Right ventricle myocardium inferior (tissue), 1 donor: ENCODE measurements at regions not wholly inside any gene's neighbourhood (a gene's known extent, or its start where the extent isn't known, plus 50 kb on each side); places are given as distances from the start of the nearest gene placed in this dataset.
"Not testable (repeated sequence)": the region's sequence is repeated elsewhere in the genome, so short reads cannot be mapped to it uniquely, and the experiment has no call there.

Experiments used
- ATAC-seq: fragments of 200-7000 bp; cut with Tn5 transposase; one replicate; pipeline ENCODE4 v1.9.1; 2020; ENCODE audit warnings: mild to moderate bottlenecking, moderate library complexity
- DNase-seq: peaks from one replicate; pipeline ENCODE4 v3.0.0; 2021; ENCODE audit errors: missing footprints
- intact Hi-C: fragments of 100-400 bp; cut with DNase I; formaldehyde crosslinking; loops from one replicate; pipeline ENCODE4 v1.11.0; 2022
- donor health status: DM: no; HTN: yes; CAD: no; lungs with severe emphysema.

DNA sequence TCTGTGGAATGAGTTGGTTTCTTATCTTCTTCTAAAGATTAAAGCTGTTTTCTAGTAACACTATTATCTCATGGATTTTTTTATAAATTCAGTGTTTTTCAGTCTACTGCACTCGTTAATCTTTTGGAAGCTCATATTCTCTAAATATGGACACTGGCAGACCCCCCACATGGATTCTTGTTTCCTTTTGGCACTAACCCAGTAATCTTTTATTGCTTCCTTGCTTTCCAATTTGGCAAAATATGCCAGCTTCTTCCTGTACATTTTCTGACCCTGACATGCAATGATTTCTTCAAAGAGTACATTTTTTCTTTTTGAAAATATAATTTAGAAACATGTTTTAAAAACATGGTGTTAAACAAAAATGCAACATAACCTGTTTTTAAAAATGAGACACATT, 474.2 kb upstream of the FTMT start:
- no peak for DNase-seq
- intact Hi-C loops = no loop called here
- no peak for ATAC-seq

DNA sequence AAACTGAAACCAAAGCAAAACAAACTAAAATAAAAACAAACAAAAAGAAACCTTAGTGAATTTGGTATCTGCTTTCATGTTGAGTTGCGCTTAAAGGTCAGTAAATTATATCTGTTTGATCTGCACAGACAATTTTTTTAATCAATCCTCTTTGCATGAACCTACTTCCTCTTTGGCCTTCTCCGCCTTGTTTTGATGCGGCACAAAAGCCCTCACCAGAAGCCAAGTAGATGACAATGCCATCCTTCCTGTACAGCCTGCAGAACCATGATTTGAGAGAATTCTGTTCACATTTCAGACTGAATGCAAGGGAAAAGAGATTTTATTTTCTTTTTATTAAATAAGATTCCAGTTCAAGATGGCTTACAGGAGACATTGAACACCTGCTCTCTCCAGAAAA, 473.6 kb upstream of the FTMT start:
- intact Hi-C loops = no loop called here
- no peak for ATAC-seq
- DNase-seq = no peak

DNA sequence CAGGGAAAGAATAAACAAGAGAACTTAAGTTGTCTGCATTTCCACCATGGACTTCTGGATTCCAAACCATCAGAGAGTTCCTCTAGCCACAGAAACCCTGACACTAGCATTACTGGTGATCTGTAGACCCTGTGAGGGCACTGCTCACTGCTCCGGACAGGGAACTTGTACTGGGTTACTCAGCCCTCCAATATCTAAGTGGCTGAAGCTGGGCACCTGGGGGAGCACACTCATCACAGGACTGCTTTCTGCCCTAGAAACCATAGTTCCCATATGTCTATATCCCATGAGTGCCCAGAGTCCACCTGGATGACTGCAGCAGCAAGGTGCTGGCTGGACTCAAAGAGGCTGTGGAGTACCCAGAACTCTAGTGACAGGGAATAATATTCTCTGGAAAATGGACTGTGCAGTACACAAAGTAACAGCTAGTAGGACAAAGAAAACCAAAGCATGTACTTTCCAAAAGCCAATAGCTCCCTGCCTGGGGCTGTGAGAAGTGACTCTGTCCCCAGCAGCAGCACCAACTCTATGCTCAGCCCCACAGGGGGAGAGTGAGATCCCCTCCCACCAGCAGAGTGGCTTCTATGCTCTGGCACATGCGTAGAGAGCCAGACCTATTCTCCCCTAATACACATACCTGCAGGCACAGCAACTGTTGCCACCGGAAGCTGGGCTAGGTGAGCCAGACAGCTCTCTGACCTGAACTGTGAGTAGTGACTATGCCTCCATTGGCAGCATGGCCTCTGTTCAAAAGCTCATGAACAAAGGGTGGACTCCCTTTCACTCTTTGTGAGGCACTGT, 472.9 kb upstream of the FTMT start:
- DNase-seq = peak; percentile 37
- ATAC-seq = no peak
- intact Hi-C loops = no loop called here

DNA sequence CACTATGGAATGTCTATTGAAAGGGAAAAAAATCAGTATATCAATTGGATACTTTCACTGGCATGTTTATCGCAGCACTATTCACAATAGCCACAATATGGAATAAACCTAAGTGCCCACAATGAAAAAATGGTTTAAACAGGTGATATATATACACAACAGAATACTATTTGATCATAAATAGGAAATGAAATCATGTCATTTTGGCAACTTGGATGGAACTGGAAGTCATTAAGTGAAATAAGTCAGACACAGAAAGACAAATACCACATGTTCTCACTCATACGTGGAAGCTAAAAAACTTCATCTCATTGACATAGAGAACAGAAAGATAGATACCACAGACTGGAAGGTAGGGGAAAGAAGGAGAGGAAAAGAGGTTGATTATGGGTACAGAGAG, 471.6 kb upstream of the FTMT start:
- DNase-seq = no peak
- ATAC-seq = no peak
- intact Hi-C loops = no loop called here

DNA sequence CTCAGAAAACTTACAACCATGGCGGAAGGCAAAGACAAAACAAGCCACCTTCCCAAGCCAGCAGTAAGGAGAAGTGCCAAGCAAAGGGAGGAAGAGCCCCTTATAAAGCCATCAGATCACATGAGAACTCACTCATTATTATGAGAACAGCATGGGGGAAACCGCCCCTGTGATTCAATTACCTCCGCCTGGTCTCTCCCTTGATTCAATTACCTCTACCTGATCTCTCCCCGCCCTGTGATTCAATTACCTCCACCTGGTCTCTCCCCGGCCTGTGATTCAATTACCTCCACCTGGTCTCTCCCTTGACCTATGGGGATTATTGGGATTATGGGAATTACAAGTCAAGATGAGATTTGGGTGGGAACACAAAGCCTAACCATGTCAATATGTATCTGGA, 467.3 kb upstream of the FTMT start:
- intact Hi-C loops = no loop called here
- no peak for ATAC-seq

DNA sequence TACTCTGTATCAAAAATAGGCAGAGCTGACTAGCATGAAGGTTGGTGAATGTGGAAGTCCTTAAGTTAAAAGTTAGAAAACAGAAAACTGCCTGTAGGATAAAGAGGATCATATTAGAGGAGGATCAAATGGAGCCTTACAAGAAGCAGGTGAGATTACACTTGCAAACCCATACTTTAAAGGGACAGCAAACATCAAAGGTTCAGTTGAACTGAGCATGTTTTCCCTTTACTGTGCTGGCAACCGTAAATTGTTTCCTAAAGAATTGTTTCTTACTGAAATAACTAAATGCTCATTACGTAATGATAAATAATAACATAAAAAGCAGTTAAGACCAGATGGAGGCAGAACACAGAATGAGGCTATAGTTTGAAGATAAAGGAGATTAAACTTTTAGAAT, 465.3 kb upstream of the FTMT start:
- no peak for DNase-seq

More for the DNA sequence above, 467.3 kb upstream of the FTMT start:
- no peak for DNase-seq

DNA sequence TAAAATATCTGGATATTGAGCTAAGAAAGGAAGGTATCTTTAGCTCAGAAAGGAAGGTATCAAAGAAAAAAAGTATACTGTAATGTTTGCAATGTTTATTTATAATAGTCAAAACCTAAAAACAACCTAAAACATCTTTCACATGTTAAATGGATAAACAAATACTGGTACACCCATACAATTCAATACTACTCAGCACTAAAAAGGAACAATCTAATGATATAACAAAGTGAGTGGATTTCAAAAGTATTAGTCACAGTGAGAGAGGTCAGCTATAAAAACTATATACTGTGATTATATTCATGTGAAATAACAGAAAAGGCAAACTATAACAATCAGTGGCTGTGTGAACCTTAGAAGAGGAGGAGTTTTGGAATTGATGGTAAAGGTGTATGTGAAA, 455.0 kb upstream of the FTMT start:
- ATAC-seq (no peak), DNase-seq (no peak)
- intact Hi-C loops = no loop called here

More for the DNA sequence above, 465.3 kb upstream of the FTMT start:
- ATAC-seq = no peak
- intact Hi-C loops = no loop called here

DNA sequence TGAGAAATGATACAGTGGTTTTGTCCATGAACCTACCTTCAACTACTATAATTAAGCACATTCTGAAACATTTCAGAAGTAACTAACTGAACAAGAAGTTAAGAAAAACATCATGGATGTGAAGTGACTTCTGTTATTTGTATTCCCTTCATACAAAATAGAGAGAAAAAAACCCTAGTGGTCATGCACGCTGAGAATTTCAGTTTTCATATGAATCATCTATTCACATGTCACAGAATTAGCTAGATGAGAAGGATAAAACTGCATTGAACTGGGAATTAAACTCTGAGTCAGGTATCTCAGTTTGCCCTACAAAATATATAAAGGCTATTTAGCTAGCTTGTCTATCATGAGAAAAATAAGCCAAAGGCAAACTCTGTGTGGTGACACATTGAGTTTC, 451.8 kb upstream of the FTMT start:
- intact Hi-C loops = no loop called here
- no peak for DNase-seq
- no peak for ATAC-seq

DNA sequence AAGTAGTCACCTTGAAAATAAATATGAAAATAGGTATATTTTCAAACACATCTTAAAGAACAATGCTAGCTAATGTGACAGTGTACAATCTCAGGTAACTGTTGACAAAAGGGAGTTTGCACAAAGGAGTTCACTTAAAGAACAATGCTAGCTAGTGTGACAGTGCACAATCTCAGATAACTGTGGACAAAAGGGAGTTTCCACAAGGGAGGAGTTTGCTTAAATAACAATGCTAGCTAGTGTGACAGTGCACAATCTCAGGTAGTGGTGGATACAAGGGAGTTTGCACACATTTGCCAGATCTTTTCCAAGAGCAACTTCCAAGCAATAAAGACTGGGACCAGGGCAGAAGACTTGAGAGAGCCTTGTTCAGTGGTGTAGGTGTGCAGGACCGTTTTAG, 442.9 kb upstream of the FTMT start:
- intact Hi-C loops = no loop called here
- ATAC-seq = no peak
- DNase-seq = no peak

DNA sequence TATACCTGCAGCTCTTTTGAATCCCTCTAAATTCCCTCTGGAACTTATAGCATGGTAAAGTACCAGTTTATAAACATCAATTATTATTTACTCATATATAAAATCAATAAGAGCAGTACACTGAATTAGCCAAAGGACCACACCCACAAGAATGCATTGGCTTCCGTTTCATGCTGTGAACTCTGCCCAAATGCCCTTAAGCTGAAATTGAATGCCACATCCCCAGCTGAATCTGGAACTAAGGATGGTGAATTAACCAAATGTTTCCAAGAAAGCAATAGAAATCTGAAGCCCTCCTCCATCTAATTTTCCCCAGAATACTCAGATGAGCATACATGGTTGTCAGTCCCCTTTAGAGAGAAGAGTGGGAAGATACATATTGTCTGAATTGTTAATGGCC, 436.4 kb upstream of the FTMT start:
- no peak for DNase-seq
- ATAC-seq = no peak
- intact Hi-C loops = no loop called here

DNA sequence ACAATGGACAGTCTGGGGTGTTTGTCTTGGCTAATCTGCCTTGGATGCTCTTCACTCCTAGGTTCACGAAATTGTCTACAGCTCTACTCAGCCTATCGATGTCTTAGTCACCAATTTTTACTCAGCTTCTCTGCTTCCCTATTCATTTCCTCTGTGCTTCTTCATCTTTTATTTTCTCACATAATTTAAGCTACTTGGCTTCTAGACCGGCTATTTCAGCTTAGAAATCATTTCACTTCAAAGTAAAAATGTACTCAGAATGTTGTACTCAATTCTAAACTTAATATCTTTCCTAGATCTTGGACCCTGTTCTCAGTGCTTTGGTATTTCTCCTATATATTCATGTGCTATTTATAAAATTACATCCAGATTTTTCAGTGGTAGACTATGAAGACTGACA, 430.0 kb upstream of the FTMT start:
- intact Hi-C loops = no loop called here
- DNase-seq (no peak), ATAC-seq (no peak)

DNA sequence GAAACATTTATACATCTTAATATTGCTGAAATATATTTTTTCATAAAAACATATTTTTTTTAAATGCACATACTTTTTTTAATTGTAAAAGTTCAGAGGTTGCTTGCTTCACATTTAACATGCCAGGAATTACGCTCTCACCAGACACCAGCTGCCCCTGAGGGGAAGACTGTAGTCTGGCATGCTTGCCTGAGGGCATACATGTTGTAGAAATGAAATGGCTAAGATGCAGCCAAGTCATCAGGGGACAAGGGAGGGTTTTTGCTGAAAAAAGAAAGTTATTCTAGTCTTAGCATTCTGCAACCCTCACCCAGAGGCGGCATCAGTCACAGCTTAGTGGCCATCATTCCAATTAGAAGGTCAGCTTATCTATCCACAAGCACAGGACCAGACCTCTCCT, 426.7 kb upstream of the FTMT start:
- intact Hi-C loops = no loop called here
- ATAC-seq = no peak
- no peak for DNase-seq

DNA sequence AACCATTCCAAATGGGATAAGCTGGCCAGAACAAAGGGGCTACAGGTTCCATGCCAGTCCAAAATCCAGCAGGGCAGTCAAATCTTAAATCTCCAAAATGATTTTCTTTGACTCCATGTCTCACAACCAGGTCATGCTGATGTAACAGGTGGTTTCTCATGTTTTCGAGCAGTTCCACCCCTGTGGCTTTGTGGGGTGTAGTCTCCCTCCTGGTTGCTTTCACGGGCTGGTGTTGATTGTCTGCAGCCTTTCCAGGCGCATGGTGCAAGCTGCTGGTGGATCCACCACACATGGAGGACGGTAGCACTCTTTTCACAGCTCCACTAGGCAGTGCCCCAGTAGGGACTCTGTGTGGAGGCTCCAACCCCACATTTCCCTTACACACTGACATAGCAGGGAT, 425.5 kb upstream of the FTMT start:
- intact Hi-C loops = no loop called here
- no peak for ATAC-seq

DNA sequence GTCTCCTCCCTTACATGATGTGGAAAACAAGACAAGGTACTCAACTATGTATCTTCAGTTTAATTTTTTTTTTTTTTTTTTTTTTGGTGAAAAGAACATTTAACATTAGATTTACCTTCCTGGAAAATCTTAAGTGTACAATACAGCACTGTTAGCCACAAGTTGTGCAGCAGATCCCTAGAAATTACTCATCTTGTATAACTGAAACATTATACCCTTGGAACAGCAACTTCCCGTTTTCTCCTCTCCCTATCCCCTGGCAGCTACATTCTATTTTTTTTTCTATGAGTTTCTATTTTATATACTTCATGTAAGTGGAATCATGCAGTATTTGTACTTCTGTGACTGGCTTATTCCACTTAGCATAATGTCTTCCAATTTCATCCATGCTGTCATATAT, 421.9 kb upstream of the FTMT start:
- intact Hi-C loops = no loop called here
- DNase-seq = no peak
- ATAC-seq = no peak

More for the DNA sequence above, 425.5 kb upstream of the FTMT start:
- no peak for DNase-seq

DNA sequence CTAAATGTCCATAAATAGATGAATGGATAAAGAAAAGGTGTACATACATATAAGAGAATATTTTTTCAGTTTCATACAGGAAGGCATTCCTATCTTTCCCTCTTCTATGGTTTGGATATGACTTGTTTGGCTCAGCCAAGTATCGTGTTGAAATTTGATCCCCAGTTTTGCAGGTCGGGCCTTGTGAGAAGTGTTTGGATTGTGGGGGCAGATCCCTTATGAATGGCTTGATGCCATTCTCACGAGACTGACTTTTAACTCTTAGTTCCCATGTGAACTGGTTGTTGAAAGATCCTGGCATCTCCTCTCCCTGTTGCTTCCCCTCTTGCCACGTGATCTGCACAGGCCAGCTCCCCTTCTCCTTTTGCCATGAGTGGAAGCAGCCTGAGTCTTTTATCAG, 421.1 kb upstream of the FTMT start:
- ATAC-seq (no peak), DNase-seq (no peak)
- intact Hi-C loops = no loop called here

DNA sequence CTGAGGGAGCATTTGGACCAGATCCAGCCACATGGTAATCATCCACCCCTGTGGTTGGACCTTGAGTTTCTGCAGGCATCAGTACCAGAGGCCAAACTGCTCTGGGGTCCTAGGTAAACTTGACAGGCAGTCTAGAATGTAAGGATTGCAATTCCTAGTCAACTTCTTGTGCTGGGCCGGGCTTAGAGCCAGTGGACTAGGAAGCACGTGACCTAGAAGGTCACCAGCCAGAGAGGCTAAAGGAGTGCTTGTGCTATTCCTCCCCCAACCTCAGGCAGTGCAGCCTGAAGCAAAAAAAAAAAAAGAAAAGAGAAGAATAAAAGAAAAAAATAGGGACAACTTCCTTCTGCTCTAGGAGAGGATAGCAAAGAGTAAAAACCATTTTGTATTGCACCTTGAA, 406.2 kb upstream of the FTMT start:
- DNase-seq (no peak), ATAC-seq (no peak)
- intact Hi-C loops = no loop called here

DNA sequence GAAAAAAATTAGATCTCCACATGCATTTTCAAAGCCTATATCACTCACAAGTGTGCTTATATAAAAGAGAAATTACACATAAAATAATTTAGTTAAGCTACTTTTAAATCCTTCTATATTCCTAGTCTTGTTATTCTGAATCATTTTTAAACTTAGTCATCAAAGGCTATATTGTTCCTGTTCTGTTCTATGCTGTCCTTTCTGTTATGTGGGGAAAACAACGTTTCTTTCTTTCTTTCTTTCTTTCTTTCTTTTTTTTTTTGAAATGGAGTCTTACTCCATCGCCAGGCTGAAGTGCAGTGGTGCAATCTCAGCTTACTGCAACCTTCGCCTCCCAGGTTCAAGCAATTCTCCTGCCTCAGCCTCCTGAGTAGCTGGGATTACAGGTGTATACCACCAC, 389.2 kb upstream of the FTMT start:
- no peak for ATAC-seq
- DNase-seq = no peak
- intact Hi-C loops = no loop called here

DNA sequence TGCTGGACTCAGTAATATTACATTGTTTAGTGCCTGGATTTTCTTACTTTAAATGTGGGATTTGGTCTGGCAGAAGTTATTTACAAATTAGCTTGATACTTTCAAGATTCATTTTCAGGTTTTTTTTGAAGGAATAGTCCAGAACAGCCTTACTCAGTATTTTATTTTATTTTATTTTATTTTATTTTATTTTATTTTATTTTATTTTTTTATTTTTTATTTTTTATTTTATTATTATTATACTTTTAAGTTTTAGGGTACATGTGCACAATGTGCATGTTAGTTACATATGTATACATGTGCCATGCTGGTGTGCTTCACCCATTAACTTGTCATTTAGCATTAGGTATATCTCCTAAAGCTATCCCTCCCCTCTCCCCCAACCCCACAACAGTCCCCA, 380.5 kb upstream of the FTMT start:
- ATAC-seq, intact Hi-C loops, DNase-seq: not testable (repeated sequence)

DNA sequence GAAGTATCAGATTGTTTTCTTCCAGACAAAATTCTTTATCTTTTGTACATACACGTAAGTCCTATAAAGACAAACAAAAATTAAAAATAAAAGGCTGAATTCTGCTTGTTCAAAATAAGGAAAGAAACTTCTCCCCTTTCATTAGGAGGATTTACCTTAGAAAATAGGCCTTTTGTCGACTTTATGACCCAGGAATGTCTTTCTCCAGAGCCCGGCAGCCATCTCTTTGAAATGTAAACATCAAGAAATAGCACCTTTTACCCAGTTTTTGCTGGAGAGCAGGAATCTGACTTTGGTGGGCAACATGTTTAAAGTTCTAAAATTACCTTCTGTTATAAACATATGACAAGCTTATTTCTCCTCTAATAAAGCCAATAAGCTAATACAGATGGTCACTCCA, 373.0 kb upstream of the FTMT start:
- intact Hi-C loops = no loop called here
- DNase-seq (no peak), ATAC-seq (no peak)

DNA sequence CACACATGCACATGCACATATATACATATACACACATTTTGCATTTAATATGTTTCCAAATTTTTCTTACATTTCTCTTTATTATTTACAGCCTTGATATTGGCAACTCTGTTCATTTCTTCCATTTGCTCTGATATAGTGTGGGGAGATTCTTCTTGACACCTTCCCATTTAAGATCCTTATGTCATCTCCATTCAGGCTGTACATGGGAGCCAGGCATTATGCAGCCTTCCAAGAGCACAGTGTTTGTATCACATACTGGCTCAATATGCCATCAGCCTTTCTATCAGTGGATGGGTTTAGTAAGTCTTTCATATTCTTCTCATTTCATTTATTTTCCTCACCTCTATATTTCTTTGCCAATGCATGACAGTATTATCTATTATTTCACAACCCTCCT, 372.3 kb upstream of the FTMT start:
- ATAC-seq = no peak

DNA sequence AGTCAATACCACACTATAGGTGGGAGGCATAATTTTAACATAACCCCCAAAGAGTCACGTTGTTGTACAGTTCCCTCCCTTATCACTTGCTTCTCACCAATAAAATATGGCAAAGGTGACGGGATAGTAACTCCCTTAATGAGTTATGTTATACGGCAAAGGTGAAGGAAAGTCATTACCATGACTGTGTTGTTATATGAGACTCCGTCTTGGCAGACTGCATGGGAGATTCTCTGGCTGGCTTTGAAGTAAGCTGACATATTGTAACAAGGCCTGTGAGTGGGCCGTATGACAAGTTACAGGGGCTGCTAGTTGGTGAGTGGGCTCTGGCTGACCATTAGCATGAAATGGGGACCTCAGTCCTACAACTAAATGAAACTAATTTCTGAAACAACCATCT, 366.4 kb upstream of the FTMT start:
- no peak for ATAC-seq
- no peak for DNase-seq
- intact Hi-C loops = no loop called here

More for the DNA sequence above, 372.3 kb upstream of the FTMT start:
- intact Hi-C loops = no loop called here
- DNase-seq = no peak
